ENCODE measurements at regions not wholly inside any gene's neighbourhood (a gene's known extent, or its start where the extent isn't known, plus 50 kb on each side); places are given as distances from the start of the nearest gene placed in this dataset.

- TF ChIP-seq CTCF (IDR thresholded peaks at IDR 0.05), result no peak
- TF ChIP-seq POLR2A (IDR thresholded peaks at IDR 0.05), result no peak
Measured at GRCh38 chr10:131620904-131621303, 279.9 kb upstream of the PPP2R2D start.

Data from testis (tissue), 2 donors.